HepG2 (cell line): ENCODE measurements at regions not wholly inside any gene's neighbourhood (a gene's known extent, or its start where the extent isn't known, plus 50 kb on each side); places are given as distances from the start of the nearest gene placed in this dataset.

Experiments
- ATAC-seq: fragments of 200-7000 bp; cut with Tn5 transposase; 3 replicates; pipeline ENCODE4 v1.9.1; 2020; ENCODE audit warnings: mild to moderate bottlenecking, moderate library complexity
- BruUV-seq: library from RNA; stranded (reverse); fragments of 400-500 nt; replicated peaks from 2 replicates; lab custom pipeline; 2021; lab: Mats Ljungman, UMichigan
- CTCF ChIA-PET: fragments of 300-600 bp; formaldehyde crosslinking; extraction: SDS; loops from one replicate; lab custom pipeline; 2021; ENCODE audit warnings: low total read pairs, inconsistent platforms, low intra/inter-chr PET ratio; lab: Yijun Ruan, JAX
- POLR2A ChIA-PET: fragments of 350-600 bp; sonication (Branson Sonifier 250); formaldehyde crosslinking; loops from one replicate; lab custom pipeline; 2020; ENCODE audit warnings: antibody characterized with exemption, inconsistent platforms; lab: Yijun Ruan, JAX
- DNase-seq: peaks from one replicate; pipeline ENCODE4 v3.0.0-alpha.2; 2015; ENCODE audit warnings: low spot score
- FAIRE-seq: peaks from 3 replicates; lab custom pipeline; 2011; peaks lifted over from hg19 to GRCh38; lab: Jason Lieb, UNC
- H2AFZ ChIP-seq: one replicate; pipeline ENCODE4 v1.6.1; 2011; ENCODE audit warnings: low read length, inconsistent platforms
- H3K27ac ChIP-seq: fragments of 300-600 bp; 3 replicates; pipeline ENCODE4 v1.8.0; 2011; ENCODE audit warnings: mixed run types, mild to moderate bottlenecking, mixed read lengths, low read length, inconsistent platforms; ENCODE audit not compliant: insufficient read depth; ENCODE audit errors: extremely low read length
- H3K27me3 ChIP-seq, 2 experiments: fragments of 200-600 bp in 1 of 2; 2 replicates in 1 of 2; 3 replicates in 1 of 2; pipeline versions ENCODE4 v1.6.0 to v1.8.0; 2011; ENCODE audit warnings: low read length in 2 of 2, mild to moderate bottlenecking in 2 of 2, moderate library complexity in 2 of 2, inconsistent platforms in 1 of 2; ENCODE audit not compliant: insufficient read depth in 2 of 2, control insufficient read depth in 1 of 2
- H3K36me3 ChIP-seq, 2 experiments: fragments of 200-600 bp in 1 of 2; replicated peaks in 1 of 2; 2 replicates in 1 of 2; 3 replicates in 1 of 2; pipeline versions ENCODE4 v1.5.1 to v1.8.0; 2011; ENCODE audit warnings: low read length in 2 of 2, inconsistent platforms in 1 of 2; ENCODE audit not compliant: insufficient read depth in 2 of 2, control insufficient read depth in 1 of 2
- H3K4me1 ChIP-seq: 2 replicates; pipeline ENCODE4 v1.5.1; 2012; ENCODE audit warnings: low read length, inconsistent platforms; ENCODE audit not compliant: insufficient read depth
- H3K4me2 ChIP-seq: 2 replicates; pipeline ENCODE4 v1.6.0; 2011; ENCODE audit warnings: low read depth, low read length, inconsistent platforms
- H3K4me3 ChIP-seq, 3 experiments: fragments of 200-600 bp in 1 of 3; sonication (generic), shearing (Covaris generic) in 1 of 3; replicated peaks in 1 of 3; 2 replicates each; pipeline ENCODE4 v1.5.1; 2011 to 2016; ENCODE audit warnings: low read length in 3 of 3, inconsistent platforms in 2 of 3, low read depth in 2 of 3, mild to moderate bottlenecking in 2 of 3, control low read depth in 1 of 3, mixed read lengths in 1 of 3; ENCODE audit not compliant: insufficient read depth in 1 of 3
- H3K79me2 ChIP-seq: one replicate; pipeline ENCODE4 v1.6.1; 2011; ENCODE audit warnings: low read length, inconsistent platforms; ENCODE audit not compliant: insufficient read depth
- H3K9ac ChIP-seq: 2 replicates; pipeline ENCODE4 v1.6.0; 2011; ENCODE audit warnings: mild to moderate bottlenecking, low read depth, low read length, inconsistent platforms; ENCODE audit not compliant: insufficient read depth
- H3K9me3 ChIP-seq: 2 replicates; pipeline ENCODE4 v1.5.1; 2012; ENCODE audit warnings: mild to moderate bottlenecking, low read length
- H4K20me1 ChIP-seq: 2 replicates; pipeline ENCODE4 v1.6.0; 2011; ENCODE audit warnings: inconsistent platforms, mild to moderate bottlenecking, low read length, moderate library complexity; ENCODE audit not compliant: insufficient read depth
- MED13 ChIP-seq: sonication (generic); formaldehyde crosslinking; IDR thresholded peaks from 2 replicates; pipeline ENCODE4 v1.5.0; 2020; ENCODE audit warnings: missing genetic modification reagents
- MTA1 ChIP-seq: sonication (generic); formaldehyde crosslinking; IDR thresholded peaks from 2 replicates; pipeline ENCODE4 v1.4.0; 2020; ENCODE audit warnings: missing genetic modification reagents, mild to moderate bottlenecking, borderline replicate concordance
- NFIC ChIP-seq: IDR thresholded peaks from 2 replicates; pipeline ENCODE4 v1.6.1; 2012; ENCODE audit warnings: mild to moderate bottlenecking, low read length, inconsistent platforms
- PLSCR1 ChIP-seq: sonication (generic); formaldehyde crosslinking; IDR thresholded peaks from 2 replicates; pipeline ENCODE4 v1.5.0; 2020; ENCODE audit warnings: missing genetic modification reagents, mild to moderate bottlenecking, borderline replicate concordance
- RFX1 ChIP-seq: fragments of 450-650 bp; IDR thresholded peaks from 2 replicates; pipeline ENCODE4 v1.6.1; 2017
- ZNF354B ChIP-seq: sonication (generic); formaldehyde crosslinking; IDR thresholded peaks from 2 replicates; pipeline ENCODE4 v1.8.0; 2022; ENCODE audit warnings: mild to moderate bottlenecking, missing genetic modification reagents
- ZNF367 ChIP-seq: sonication (generic); formaldehyde crosslinking; IDR thresholded peaks from 2 replicates; pipeline ENCODE4 v1.4.0; 2020; ENCODE audit warnings: missing genetic modification reagents, borderline replicate concordance
- ZNF549 ChIP-seq: sonication (generic); formaldehyde crosslinking; IDR thresholded peaks from 2 replicates; pipeline ENCODE4 v1.5.0; 2020; ENCODE audit warnings: missing genetic modification reagents
- ZNF576 ChIP-seq: sonication (generic); formaldehyde crosslinking; IDR thresholded peaks from 2 replicates; pipeline ENCODE4 v1.4.0; 2020; ENCODE audit warnings: mild to moderate bottlenecking, missing genetic modification reagents
- ZNF616 ChIP-seq: sonication (generic); formaldehyde crosslinking; IDR thresholded peaks from 2 replicates; pipeline ENCODE4 v1.5.0; 2020; ENCODE audit warnings: low read depth, mild to moderate bottlenecking, missing genetic modification reagents
- ZNF704 ChIP-seq: sonication (generic); formaldehyde crosslinking; IDR thresholded peaks from 2 replicates; pipeline ENCODE4 v1.8.1; 2023; ENCODE audit warnings: mild to moderate bottlenecking, inconsistent platforms, moderate library complexity, missing genetic modification reagents, borderline replicate concordance
- ZSCAN9 ChIP-seq: IDR thresholded peaks from 2 replicates; pipeline ENCODE4 v1.6.1; 2016; ENCODE audit warnings: borderline replicate concordance
- WGBS: methylation state at CpG from one replicate; pipeline ENCODE4 v1.1.6; 2017; ENCODE audit warnings: low lambda C conversion rate; 5-methylcytosine and 5-hydroxymethylcytosine counted together
- in situ Hi-C: cut with HindIII; loops from 2 replicates; pipeline ENCODE4 v1.10.0; 2017; ENCODE audit warnings: low pct_unique_long_range_greater_than_20kb; ENCODE audit not compliant: extremely low pct_ligation_motif_present
- intact Hi-C: fragments of 100-400 bp; cut with micrococcal nuclease; formaldehyde crosslinking; loops from one replicate; pipeline ENCODE4 v1.10.0; 2022; ENCODE audit not compliant: unreplicated experiment

GRCh38 chr1:65541161-65541560, 120.7 kb downstream of the LEPR start:
- Histone ChIP-seq H3K9ac (no peak overlapping the region), H4K20me1 (no peaks in the 10 kb centered on the region), H3K36me3 (no peaks in the 10 kb centered on the region), H2AFZ (no peak overlapping the region), H3K27me3 (no peaks in the 10 kb centered on the region), H3K4me2 (no peak overlapping the region), H3K4me3 (no peak overlapping the region), H3K4me1 (peaks cover 8% of the 10 kb centered on the region; the same call in 1 of the 2 replicates), H3K9me3 (no peaks in the 10 kb centered on the region), H3K27ac (no peak overlapping the region), H3K79me2 (no peaks in the 10 kb centered on the region)
- no TSS peak for BruUV-seq
- 64% methylated on average over 2 of the region's 2 CpGs for WGBS
- no peak for ATAC-seq
- in situ Hi-C loops, result no loop called here
- FAIRE-seq, result no peak
- CTCF ChIA-PET, result no interaction called here
- POLR2A ChIA-PET, result no interaction called here
- TF ChIP-seq ZNF354B (CRISPR knock-in tag) (no peak), ZNF549 (CRISPR knock-in tag) (no peak), MED13 (no peak), MTA1 (no peak), ZSCAN9 (no peak), NFIC (no peak), ZNF704 (CRISPR knock-in tag) (no peak), RFX1 (no peak), ZNF616 (no peak), ZNF367 (CRISPR knock-in tag) (no peak), ZNF576 (CRISPR knock-in tag) (no peak), PLSCR1 (no peak)
- no peak for DNase-seq
- intact Hi-C loops, result no loop called here
